ENCODE measurements at regions not wholly inside any gene's neighbourhood (a gene's known extent, or its start where the extent isn't known, plus 50 kb on each side); places are given as distances from the start of the nearest gene placed in this dataset.
A peak's percentile ranks its signal among the peaks of the same experiment; 100 is the strongest.
"Not testable (repeated sequence)": the region's sequence is repeated elsewhere in the genome, so short reads cannot be mapped to it uniquely, and the experiment has no call there.

- no peak for DNase-seq (ENCODE audit: low read depth)
Measured at GRCh38 chr13:90689111-90689510, 658.4 kb upstream of the MIR17HG start.

DNA sequence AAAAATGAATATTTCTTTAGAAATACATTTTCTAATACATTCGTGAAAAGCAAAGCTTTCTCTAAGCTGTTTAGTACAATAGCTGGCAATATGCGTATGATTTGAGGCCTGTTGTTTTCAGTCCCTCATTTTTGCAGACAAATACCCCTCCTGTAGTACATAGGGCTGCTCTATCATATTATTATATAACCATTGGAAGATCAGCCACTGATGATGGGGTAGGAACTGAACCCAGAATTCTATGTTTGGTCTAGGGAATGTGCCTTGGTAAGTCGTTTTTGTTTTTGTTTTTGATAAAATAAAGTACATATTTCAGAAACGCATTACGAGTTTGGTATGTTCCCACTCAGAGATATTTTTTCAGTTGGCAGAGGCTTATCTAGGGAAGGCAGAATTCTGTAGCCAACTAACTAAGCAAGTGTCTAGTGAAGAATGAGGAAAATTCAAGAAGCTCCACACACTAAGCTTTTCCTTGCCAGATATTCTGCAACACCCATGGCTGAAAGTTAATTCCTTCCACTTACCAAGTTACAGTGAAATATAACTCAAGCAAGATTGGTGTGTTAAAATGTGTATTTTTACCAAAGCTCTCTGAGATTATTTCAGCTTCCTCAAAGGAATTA is 656.9 kb upstream of the MIR17HG start:
- peak; percentile 31 for DNase-seq (ENCODE audit: low read depth)

DNA sequence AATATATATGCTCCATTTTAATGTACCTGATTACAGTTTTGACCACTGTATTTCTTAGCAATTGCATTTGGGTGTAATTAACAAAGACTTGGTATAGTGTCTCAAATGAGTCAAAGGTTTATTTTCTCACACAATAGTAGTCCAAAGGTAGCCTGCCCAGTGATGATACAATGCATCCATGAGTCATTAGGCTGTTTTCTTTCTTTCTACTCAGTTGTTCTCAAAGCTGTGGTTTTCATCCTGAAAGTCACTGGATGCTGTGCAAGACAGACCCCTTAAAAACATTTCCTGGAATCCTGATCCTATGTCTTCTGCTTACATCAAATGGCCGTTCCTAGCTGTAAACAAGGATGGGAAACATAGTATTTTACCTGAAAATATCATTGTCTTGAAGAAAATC is 651.2 kb upstream of the MIR17HG start:
- peak; percentile 22 for DNase-seq (ENCODE audit: low read depth)

- no peak for DNase-seq (ENCODE audit: low read depth)
Measured at GRCh38 chr13:90696656-90697055, 650.8 kb upstream of the MIR17HG start.

DNA sequence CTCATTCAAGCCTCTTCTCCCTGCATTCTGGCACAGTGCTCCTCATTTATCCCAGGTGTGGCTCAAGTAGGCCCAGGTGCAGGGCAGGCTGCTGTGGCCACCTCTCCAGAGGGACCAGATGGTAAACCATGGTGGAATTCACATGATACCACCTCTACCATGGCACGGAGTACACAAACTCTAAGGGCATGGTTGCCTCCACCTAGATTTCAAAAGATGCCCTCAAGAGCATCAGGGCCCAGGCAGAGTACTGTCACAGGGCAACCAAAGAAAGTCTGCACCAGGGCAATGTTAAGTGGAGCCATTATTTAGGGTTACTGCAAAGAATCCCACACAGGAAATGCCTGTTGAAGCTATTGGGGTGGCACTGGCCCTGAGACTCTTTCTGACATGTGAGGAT is 647.1 kb upstream of the MIR17HG start:
- DNase-seq (ENCODE audit: low read depth) = no peak

- DNase-seq (ENCODE audit: low read depth) = no peak
Measured at GRCh38 chr13:90701264-90701663, 646.2 kb upstream of the MIR17HG start.

DNA sequence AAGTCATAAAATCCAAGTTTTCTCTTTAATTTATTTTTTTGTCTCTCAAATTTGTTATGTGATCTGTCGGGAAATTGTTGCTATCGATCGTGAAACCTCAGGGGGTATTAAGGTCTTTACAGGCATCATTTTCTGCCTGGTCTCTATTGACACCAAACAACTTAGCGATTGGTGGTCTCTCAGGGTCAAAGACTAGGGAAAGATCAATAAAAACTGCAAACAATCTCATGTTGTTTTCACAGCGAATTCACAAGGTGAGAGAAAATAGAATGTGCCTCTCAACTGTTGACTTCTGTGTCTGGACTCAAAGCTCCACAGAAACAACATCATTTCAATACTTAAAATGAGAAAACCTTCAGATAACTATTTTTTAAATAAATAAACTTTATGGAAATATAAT is 645.4 kb upstream of the MIR17HG start:
- DNase-seq (ENCODE audit: low read depth) = no peak

GRCh38 chr13:90706631-90707030 is 640.9 kb upstream of the MIR17HG start:
- DNase-seq (ENCODE audit: low read depth) = no peak

DNA sequence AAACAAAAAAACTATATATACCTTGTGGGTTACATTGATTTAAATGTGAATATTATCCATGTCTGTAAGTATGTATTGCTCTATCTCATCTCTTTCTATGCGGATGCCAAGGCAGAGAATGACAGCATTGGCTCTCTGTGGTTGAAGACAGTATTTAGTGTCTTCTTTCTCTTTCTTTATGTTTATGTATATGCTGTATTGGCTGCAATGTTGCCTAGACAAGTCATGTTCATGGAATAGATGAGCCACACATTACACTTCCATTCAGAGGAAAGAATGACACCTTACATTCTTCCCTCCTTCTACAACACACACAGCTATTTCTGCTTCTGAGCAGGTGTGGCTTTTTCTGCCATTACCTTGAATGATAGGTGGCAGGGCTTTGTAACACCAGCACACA is 639.4 kb upstream of the MIR17HG start:
- no peak for DNase-seq (ENCODE audit: low read depth)

DNA sequence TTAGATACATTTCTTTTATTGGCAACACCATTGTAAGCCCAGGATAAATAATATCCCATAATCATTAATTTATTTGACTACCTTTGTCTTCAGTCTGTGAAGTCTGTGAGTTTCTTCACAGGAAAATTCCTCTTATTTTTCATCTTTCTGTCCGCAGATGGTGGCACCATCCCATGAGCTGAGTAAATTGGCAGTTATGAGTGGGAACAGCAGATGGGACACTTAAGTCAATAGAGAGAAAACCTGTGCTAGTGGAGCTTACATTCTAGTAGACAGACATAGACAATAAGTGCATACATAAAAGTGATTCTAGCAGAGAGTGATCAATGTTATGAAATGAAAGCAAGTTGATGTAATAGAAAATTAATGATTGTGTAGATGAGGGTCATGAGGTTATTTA is 638.2 kb upstream of the MIR17HG start:
- DNase-seq (ENCODE audit: low read depth) = no peak

DNA sequence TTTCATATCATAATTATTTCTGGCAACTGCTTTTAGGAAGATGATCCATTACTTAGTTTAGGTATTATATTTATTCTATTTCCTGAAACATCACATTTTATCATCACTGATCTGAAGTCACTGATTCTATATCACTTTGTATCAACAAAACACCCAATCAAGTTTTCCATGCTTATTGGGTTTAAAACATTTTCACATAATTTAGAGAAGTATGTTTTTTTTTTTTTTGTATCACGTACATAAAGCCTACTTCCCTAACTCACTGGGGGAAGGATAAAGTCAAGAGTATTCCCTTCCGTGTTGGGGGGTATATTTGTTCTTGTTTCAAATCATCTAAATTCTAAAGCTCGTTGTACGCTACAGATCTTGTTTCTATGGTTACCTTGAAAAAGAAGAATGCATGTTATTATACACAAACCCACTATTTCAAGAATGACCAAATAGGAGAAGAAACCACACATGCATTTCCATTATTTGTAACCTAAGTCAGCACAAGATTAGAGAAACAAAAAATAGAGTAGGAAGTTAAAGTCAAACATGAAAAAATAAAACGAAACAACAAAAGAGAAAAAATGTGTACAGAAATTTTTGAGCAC is 637.2 kb upstream of the MIR17HG start:
- DNase-seq (ENCODE audit: low read depth) = no peak

GRCh38 chr13:90713441-90714133 is 633.9 kb upstream of the MIR17HG start:
- no peak for DNase-seq (ENCODE audit: low read depth)

DNA sequence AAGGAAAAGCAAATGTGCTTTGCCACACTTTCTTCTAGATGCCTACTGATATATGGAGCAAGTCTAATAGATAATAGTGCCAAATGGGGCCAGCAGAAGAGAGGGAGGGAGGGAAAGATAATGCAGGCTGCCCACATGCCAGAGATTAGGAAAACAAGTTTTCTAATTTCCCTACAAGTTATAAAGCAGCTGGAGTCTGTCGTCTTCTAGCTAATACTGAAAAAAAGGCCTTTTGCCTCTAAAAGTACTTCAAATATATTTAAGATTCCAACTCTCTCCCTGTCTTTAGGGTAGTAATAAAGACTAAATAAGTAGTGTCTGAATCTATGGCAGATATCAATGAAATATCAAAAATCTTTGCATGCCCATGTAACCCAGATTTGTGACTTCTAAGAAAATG is 632.0 kb upstream of the MIR17HG start:
- DNase-seq (ENCODE audit: low read depth) = no peak

DNA sequence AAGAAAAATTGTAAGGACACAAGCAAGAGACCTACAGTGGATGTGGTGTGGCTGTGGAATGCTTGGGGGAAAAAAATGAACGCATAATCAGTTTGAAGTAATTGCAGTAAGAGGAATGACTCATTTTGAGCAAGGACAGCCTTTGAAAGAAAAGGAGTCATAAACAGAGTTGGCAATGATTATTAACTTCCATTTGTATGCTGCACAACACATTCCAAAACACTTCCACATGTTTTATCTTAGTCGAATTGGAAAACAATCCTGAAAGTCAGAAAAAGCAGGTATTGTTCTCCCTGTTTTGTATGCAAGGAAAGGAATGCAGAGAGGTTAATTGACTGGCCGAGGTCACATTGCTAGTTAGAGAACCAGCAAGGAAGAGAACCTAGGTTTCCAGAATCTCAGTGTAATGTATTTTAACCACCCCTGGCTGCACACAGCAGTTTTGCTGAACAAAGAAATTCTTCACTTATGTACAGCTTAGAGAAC is 630.0 kb upstream of the MIR17HG start:
- DNase-seq (ENCODE audit: low read depth) = peak; percentile 70

GRCh38 chr13:90719461-90719860 is 628.0 kb upstream of the MIR17HG start:
- DNase-seq (ENCODE audit: low read depth) = no peak

DNA sequence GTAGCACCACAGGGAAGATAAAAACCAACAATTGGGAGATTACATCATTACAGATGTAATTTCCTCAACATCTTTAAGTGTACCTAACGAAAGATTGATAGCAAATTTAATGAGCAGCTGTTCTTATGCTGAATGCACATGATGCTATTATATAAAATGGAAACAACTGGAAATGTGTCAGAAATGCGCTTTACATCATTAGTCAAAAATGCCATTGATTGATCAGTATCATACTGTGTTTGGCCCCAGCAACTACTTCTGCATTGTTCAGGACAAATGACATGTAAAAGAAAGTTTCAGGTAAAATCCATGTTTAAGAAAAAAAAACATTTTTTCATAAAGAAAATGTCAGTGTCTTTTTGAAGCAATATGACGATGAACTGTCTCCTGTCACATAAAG is 625.5 kb upstream of the MIR17HG start:
- DNase-seq (ENCODE audit: low read depth) = no peak

DNA sequence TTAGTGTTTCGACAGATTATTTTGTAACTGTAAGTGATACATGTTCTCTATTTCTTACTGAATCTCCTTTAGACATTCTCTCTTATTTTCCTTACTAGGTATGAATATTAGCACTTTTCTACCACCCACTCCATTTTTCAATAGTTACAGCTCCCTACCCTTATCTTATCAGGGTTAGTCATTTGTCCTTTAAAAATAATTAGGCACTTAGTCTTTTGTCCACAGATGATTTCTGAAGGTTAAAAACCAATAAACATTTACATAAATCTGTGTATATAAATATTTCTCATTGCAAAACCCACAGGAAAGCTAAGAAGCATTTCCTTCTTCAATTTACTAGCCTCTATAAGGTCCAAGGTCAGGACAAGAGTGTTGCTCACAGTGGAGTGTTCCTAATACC is 624.1 kb upstream of the MIR17HG start:
- no peak for DNase-seq (ENCODE audit: low read depth)

GRCh38 chr13:90726375-90726774 is 621.1 kb upstream of the MIR17HG start:
- DNase-seq (ENCODE audit: low read depth) = no peak

DNA sequence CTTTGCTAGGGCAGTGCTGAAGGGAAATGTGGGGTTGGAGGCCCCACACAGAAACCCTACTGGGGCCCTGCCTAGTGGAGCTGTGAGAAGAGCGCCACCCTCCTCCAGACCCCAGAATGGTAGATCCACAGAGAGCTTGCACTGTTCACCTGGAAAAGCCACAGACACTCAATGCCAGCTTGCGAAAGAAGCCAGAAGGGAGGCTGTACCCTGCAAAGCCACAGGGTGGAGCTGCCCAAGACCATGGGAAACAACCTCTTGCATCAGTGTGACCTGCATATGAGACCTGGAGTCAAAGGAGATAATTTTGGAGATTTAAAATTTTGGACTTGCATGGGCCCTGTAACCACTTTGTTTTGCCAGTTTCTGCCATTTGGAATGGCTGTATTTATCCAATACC is 615.4 kb upstream of the MIR17HG start:
- DNase-seq (ENCODE audit: low read depth) = no peak

- DNase-seq (ENCODE audit: low read depth) = not testable (repeated sequence)
Measured at GRCh38 chr13:90734497-90734896, 613.0 kb upstream of the MIR17HG start.

DNA sequence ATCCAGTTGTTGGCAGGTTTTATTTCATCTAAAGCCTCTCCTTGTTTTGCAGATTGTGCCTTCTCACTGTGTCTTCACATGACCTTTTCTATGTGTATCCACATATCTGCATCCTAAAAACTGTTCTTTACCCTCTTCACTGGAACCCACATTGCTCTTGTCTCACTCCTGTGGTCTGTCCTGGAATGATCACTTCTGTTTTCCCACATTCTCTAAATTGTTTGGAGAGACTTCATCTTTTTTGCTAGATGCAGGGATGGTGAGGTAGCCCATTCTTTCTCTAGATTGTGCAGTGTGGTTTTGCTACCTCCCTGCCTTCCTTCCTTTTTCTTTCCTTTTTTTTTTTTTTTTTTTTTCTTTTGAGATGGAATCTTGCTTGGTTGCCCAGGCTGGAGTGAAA is 608.6 kb upstream of the MIR17HG start:
- DNase-seq (ENCODE audit: low read depth) = no peak

- no peak for DNase-seq (ENCODE audit: low read depth)
Measured at GRCh38 chr13:90740099-90740498, 607.4 kb upstream of the MIR17HG start.

DNA sequence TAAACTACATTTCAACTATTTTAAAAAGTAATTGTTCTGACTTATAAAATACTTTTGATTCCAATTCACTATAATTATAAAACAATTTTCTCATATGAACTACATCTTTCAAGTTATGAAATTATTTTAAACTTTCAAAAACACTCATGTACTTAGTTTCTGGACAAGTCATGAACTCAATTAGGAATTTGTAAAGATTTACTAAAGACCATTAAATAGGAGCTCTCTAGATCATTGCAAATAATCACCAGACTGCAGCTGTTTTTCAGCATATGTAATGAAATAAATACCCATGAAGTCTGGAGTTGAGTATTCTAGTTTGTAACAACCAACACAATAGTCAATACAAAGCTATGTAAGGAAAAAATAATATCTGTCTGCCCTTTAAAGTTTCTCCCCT is 605.1 kb upstream of the MIR17HG start:
- DNase-seq (ENCODE audit: low read depth) = no peak

GRCh38 chr13:90746230-90746629 is 601.3 kb upstream of the MIR17HG start:
- no peak for DNase-seq (ENCODE audit: low read depth)

All from GM04503 (cell line).